GM19468 (cell line): ENCODE measurements at regions not wholly inside any gene's neighbourhood (a gene's known extent, or its start where the extent isn't known, plus 50 kb on each side); places are given as distances from the start of the nearest gene placed in this dataset.

Experiments used
- ATAC-seq: cut with Tn5 transposase; IDR thresholded peaks from one replicate; pipeline ENCODE4 v1.9.1; 2021; ENCODE audit warnings: mild to moderate bottlenecking, moderate library complexity, moderate number of reproducible peaks; ENCODE audit not compliant: unreplicated experiment; ENCODE audit errors: extremely low read depth

DNA sequence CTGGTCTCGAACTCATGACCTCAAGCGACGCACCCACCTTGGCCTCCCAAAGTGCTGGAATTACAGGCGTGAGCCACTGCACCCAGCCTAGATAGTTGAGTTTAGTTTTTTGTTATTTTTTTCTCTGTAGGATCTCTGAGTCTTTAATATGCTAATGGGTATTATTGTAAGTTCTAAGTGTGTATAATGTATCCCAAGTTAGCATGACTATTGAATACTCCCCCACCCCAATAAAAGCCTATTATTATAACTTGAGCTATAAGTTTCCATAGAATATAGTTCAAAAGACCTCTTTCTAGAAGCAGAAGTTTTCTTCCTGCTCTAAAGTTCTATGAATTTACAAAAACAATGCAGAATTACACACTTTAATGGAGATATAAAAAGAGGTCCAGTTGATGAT, 210.4 kb upstream of the MARCKS start:
- ATAC-seq: no peak

DNA sequence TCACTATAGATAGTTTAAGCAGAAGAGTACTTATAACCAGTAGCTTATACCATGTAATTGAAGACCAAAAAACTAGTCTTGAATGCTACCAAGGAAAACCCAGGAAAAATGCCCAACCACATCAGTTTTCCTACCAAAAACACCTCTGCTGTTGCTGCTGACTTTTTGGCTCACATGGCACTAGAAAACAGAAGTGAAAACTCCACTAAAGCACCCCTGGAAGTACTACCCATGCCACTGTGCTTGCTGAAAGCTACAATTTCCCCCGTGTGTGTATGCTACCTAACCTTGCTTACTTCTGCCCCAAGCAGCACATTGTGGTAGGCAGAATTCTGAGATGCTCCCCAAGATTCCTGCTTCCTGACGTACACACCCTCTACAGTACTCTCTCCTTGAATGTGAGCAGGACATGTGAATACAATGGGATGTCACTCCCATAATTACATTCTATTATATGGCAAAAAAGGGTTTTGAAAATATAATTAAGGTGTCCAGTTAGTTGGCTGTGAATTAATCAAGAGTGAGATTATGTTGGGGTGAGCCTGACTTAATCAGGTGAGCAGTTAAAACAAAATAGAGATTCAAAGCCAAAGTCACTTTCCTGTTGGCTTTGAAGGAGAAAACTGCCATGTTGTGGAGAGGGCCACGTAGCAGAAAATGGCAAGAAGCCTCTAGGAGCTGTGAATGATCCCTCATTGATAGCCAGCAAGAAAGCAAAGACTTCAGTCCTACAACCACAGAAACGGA, 209.8 kb upstream of the MARCKS start:
- no peak for ATAC-seq

DNA sequence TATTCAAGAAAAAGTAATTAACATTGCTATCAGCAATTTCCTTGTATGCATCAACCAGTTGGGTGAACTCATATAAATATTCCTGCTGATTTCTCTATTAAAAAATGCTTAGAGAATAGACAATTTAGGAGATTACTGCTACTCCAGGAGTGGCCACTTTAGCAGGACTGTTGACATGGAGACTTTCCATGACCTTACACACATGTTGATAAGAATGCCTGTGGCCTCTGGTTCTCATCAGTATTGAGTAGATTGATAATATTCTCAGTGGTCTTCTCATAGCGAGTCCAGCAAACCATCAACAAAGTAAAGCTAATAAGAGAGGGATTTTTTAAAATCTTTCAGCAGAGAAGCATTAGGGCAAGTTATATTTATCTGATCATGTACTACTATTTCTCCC, 208.4 kb upstream of the MARCKS start:
- ATAC-seq: no peak

DNA sequence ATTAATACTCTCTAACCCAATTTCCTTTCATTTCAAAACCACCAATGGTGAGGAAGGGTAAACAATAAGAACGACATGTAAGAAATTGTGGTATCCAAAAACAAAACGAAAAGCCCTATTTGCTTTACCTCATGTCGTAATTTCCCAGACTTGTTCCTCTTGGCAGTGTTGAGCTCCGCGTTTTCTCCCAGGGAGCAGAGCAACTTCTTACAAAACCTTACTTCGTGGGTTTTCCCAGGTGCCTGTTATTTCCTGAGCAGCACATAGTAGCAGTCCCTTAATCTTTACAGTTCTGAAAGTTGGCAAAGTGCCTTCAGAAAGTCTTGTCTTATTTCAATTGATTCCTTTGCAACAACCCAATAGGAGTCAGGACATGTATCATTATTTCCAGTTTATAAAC, 207.9 kb upstream of the MARCKS start:
- ATAC-seq: no peak

DNA sequence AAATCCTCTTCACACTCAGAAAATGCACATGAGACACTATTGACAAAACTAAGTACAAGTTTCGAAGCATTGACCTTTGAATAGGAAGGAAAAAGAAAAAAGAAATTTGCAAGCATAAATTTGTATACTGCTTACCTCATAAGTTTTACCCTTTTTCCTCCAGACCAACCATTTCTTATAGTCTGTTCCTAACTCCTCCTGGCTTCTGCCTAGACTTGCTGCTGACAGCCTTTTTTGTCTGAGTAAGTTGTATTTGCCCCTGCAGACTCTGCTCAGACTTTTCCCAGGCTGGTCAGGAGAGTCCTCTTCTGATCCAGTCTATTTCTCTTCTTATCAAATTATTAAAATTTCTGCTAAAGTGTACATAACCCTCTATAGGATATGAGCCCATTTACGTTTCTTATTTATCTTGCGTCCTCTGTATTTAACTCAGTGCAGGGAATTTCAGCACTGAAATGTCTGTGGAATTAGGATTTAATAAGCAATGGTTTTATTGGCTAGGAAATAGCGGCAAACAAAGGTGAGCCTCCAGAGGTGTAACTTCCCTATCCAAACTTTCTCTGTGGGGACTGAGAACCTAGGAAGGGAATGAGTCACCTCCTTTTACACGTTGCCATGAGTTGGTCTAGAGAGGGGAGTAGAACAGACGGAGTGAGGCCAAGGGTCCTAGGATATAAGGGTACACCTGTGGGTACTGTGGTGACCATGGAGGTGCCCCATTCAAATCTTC, 207.1 kb upstream of the MARCKS start:
- ATAC-seq: no peak

DNA sequence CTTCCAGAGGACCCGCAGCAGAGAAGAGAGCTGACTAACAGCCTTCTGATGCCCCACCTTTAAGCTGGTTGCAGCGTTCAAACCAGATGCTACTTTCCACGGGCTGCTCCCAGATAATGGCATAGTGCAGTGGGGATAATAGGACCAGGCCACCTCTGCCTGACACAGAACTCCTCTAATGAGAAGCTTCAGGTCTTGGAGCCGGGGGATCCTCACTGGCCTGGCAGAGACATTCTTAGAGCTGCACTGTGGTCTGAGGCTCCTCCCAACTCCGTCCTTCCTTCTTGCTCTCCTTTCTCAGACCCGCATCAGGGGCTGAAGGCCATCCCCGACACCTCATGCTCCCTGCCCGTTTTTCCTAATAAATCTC, 206.6 kb upstream of the MARCKS start:
- no peak for ATAC-seq

DNA sequence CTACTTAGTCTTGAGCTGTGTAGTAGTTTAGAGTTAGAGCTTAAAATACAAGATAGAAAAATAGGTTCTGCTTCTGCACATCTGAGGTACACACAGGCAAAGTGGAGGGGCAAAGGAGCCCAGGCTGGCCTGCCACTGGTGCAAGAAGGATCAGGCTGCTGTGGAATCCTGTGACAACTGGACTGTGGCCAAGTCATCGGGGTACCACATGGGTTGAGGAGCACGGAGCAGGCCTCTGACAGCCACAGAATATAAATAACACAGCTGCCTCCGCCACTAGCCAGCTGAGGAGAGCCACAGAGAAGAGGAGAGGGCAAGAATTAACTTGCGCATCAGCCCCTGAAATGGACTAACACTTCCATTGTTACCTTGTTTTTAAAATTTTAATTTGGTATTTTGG, 206.0 kb upstream of the MARCKS start:
- no peak for ATAC-seq

DNA sequence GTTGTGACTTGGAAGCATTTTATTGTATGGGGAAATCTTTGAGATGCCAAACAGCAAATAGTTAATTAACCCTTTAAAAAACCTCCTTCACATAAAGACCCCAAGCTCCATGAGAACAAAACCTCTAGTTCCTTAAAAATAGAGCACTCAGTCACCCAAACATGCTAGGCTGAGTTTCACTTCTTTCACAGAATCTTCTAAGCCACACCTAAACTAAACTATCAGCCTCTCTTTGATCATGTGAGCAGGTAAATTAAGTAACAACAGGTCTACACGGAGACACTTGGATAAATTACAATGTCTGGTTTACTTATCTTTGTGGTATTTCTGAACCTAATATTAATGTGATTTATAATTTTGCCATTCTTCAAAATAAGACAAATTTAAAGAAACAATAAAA, 205.2 kb upstream of the MARCKS start:
- ATAC-seq: no peak

DNA sequence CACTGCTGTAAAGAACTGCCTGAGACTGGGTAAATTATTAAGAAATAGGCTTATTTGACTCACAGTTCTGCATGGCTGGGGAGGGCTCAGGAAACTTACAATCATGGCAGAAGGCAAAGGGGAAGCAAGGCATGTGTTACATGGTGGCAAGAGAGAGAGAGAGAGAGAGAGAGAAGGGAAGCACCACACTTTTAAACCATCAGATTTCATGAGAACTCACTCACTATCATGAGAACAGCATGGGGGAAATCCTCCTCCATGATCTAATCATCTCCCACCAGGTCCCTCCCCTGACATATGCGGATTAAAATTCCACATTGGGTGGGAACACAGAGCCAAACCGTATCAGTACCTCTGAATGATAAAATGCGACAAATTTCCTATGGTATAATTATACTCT, 203.9 kb upstream of the MARCKS start:
- no peak for ATAC-seq

DNA sequence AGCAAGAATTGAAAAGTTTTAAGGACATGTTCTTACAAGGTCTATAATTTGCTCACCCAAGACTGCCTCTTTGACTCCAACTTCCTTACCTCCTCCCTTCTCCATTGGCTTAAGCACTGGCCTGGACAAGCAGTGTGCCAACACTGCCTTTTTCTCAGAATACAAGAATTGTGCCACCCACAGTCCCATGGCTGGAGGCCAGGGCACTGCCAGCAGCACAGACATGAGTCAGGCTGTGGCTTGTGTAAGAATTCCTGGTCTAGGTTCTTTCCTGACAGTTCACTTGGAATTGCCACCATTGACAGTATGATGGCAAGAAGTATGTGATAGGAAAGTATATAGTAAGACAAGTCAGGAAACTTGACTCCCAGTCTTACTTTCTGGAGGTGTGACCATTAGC, 202.7 kb upstream of the MARCKS start:
- no peak for ATAC-seq

DNA sequence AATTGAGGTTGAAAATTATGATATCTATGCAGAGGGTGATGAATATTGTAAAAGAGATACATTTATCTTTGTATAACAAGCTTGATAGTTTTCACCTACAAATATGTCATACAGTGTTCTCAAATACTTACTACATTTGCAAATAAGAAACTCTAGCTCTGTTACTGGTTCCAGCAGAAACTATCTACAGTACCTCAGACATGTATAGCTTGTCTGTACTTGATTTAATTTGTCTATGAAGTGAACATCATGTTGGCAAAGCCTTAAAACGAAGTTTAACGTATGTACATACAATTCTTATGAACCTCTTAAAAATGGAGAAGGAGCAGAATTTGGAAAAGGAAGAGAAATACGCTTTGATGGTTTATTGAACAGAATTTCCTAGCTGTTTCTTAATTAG, 201.4 kb upstream of the MARCKS start:
- ATAC-seq: no peak

DNA sequence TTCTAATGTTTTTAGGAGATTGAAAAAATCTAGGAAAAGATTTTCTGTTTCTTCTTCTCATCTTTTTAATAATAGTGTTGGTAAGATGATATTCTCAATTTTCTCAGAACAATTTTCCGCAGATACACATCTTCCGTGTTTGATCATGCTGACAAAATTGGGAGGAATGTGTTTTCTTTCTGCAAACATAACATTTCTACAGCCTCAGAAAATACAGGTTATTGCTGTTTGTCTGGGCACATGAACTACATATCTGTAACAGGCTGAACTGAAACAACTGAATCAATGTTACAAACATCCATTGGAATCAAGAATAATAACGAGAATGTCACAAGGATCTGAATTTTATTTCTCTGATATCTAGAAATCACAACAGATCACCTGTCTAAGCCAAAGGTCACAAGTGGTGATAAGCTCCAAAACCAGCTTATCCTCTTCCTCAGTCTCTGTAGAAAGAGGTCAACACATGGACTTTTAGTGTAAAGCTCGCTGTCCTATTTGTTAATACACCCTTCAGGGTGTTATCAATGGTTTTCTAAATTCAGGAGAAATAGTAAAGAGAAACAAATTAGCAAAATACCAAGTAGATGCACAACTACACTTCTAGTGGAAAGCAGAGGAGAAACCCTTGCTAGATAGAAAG, 197.3 kb upstream of the MARCKS start:
- ATAC-seq: no peak

DNA sequence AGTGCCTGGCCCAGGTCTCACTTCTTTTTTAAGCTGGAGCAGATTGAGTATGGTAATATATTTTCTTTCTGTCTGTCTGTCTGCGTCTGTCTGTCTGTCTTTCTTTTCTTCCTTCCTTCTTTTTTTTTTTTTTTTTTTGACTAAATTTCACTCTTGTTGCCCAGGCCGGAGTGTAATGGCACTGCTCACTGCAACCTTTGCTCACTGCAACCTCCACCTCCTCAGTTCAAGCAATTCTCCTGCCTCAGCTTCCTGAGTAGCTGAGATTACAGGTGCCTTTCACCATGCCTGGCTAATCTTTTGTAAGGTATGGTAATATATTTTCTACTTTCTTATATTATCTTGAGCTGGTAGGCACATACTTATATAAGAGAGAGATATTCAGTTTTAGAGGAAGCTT, 196.3 kb upstream of the MARCKS start:
- no peak for ATAC-seq

DNA sequence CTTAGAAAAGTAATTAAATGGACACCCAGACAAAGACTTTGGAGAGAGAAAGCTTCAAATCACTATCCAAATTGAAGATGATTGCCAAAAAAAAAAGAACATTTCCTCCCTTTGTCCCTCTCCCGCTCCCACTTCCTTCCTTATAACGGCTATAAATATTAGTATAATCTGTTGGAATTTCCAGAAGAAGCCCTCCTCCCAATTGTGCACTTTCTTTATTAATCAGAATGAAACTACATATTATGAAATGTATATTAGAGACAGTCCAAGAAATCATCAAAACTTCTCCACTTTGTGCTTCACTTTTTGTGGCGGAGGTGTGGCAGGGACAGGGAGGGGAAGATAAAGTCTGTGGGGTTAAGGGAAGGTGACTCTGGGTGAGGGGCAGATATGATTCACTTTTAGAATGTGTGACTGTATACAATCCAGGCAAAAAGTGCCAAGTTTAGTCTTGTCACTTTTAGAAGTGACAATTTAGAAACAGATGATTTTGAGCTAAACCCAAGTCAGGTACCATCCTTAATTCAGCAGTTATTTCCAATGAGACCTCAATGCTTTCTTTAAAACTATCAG, 195.0 kb upstream of the MARCKS start:
- no peak for ATAC-seq

DNA sequence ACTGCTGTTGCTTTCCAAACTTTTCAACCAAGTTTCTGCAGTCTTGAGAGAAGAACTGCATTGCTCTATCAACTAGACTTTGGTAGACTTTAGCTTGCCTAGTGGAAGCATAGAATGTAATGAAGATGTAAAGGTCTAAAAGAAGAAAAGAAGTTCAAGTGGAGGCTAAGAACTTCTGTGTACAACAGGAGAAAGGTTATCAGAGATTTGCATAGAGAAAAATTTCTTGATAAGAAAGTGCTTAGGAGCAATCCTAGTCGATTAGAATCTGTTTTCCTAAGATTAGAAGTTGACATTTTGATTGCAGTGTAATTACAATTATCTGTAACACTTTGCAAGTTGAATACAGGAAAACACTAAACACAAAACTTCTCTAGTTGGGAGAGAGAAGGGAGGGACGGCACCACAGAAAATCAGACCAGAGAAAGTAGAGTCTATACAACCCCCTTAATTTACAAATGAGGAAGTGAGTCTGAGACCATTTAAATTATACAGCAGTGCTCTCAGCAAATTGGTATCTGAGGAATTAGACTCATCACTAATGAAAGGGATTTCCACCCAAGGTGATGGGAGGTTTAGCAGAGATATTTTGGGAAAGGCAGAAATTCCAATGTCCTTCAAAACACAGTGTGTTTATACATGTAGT, 194.3 kb upstream of the MARCKS start:
- ATAC-seq: peak; percentile 34

DNA sequence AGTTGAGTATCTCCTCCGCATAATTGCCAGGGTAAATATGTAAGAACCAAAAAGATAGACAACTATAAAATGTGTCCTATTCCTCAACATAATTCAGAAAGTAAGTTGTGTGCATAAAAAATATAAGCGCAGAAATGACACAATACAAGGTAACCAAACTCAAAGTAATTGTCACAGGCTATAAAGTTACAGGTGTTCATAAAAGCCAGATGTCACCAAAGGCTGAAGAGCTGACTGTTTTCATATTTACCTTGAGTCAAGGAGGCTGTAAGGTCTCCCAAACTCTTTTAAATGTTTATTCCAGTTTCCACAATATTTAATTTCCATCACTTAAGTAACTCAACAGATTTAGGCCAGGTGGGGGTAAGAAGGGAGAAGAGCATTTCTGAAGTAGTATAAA, 192.2 kb upstream of the MARCKS start:
- ATAC-seq: no peak

DNA sequence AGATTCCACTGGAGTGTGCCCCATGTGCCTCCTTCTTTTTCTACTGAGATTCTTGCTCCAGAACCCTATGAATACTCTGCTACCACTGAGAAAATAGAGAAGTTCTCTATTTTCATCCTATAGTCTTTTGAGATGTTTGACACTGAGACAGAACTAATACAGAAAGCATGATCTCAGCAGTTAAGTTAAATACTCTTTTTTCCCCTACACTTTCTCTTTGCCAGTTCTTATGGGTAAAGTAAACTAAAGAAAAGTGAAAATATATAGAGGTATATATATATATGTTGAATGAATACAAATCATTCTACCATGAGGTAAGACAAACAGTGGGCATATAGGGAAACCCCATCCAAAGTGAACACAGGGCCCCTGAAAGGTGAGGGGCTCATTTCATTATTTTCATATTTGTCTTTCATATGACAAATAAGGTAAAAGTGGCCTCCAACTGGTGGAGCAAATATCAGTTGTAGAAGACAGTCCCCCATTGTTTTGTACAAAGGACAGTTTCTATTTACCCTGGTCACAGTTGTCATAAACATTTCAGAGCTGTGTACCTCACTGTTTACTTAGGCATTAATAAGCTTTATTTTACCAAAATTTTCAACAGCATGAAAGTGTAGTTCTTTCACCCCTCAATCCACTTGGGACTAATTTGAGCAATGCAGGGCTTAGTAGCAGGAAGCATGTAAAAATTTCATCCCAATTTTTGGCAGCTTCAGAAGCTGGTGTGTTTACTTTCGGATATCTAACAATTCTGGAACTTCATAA, 188.3 kb upstream of the MARCKS start:
- ATAC-seq: no peak

DNA sequence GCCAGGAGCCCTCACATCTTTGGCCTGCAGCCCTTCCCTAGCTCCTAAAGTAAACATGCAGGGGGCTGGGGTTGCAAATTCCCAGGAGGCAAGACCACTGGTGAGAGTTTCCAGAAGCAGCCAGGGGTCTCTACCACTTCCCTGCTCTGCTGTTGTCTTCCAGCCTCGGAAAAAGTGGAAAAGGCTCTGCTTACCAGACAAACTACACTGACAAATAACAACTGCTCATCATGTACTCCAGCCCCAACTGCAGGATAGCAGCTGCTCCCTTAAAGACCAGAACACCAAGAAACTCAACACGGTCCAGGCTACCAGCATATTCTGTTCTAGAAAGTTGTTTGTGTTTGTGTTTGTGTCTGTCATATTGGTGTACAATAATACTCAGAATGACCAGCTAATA, 187.5 kb upstream of the MARCKS start:
- ATAC-seq: no peak

DNA sequence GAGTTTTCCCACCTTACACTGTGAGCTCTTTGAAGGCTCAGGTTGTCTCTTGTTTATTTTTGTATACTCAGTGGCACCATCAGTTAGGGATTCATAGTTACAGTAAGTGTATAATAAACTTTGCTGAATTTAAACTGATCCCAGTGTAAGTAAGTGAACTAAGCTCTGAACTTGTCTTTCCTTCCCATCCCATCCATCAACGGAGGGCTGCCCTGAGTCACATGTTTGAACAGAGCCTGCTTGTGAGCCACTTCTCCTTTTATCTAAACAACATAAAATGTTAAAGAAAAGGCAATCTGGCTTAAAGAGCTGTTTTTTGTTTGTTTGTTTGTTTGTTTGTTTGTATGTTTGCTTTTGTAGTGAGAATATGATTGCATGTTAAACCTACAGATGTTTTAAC, 185.7 kb upstream of the MARCKS start:
- ATAC-seq: no peak
